Stomach (tissue), 8 donors: ENCODE measurements at regions not wholly inside any gene's neighbourhood (a gene's known extent, or its start where the extent isn't known, plus 50 kb on each side); places are given as distances from the start of the nearest gene placed in this dataset.

Experiments
- DNase-seq, 2 donors: peaks; one replicate each; pipeline versions ENCODE4 v3.0.0 to v3.0.0-alpha.2; 2013 to 2019
- H3K27ac ChIP-seq, 5 donors: fragments of 200-600 bp in 4 of 5; sonication (generic) in 4 of 5; one replicate each; pipeline ENCODE4 v1.5.1; 2013 to 2019; ENCODE audit warnings: mild to moderate bottlenecking in 1 of 5, moderate library complexity in 1 of 5
- H3K27me3 ChIP-seq, 3 donors: fragments of 200-600 bp; sonication (generic); one replicate each; pipeline ENCODE4 v1.5.1; 2017 to 2019; ENCODE audit warnings: mixed run types in 1 of 3
- H3K36me3 ChIP-seq, 4 donors: fragments of 200-600 bp; sonication (generic); 1 replicate in 3 of 4; 2 replicates in 1 of 4; pipeline ENCODE4 v1.5.1; 2016 to 2019
- H3K4me1 ChIP-seq, 4 donors: fragments of 200-600 bp; sonication (generic); one replicate each; pipeline ENCODE4 v1.5.1; 2016 to 2019
- H3K4me3 ChIP-seq, 4 donors: fragments of 200-600 bp; sonication (generic) in 3 of 4; one replicate each; pipeline ENCODE4 v1.5.1; 2016 to 2019; ENCODE audit warnings: mild to moderate bottlenecking in 1 of 4
- H3K9me3 ChIP-seq, 4 donors: fragments of 200-600 bp; sonication (generic); one replicate each; pipeline ENCODE4 v1.5.1; 2016 to 2019
- EP300 ChIP-seq: sonication (generic); formaldehyde crosslinking; IDR thresholded peaks from one replicate; pipeline ENCODE4 v1.6.1; 2017; ENCODE audit warnings: antibody characterized with exemption
- POLR2A ChIP-seq, 4 donors: fragments of 450-650 bp; IDR thresholded peaks; one replicate each; pipeline ENCODE4 v1.6.1; 2016; ENCODE audit warnings: antibody characterized with exemption in 4 of 4, control low read depth in 2 of 4, mild to moderate bottlenecking in 1 of 4, moderate library complexity in 1 of 4
- POLR2AphosphoS5 ChIP-seq, 3 donors: sonication (generic); formaldehyde crosslinking; IDR thresholded peaks; one replicate each; pipeline ENCODE4 v1.6.1; 2016; ENCODE audit warnings: antibody characterized with exemption in 3 of 3
- WGBS, 5 donors: extraction: QIAGEN DNeasy Blood & Tissue Kit in 3 of 5; methylation state at CpG; one replicate each; pipeline versions ENCODE4 v1.1.5 to v1.1.7; 2013 to 2018; 5-methylcytosine and 5-hydroxymethylcytosine counted together
- intact Hi-C: fragments of 100-400 bp; cut with DNase I; formaldehyde crosslinking; loops from one replicate; pipeline ENCODE4 v1.15.1; 2023; ENCODE audit warnings: low total_unique reads
- TF ChIP-seq, protein P1 (sequence below), 7 experiments: fragments of 450-650 bp in 4 of 7; fragments of 200-600 bp in 3 of 7; sonication (generic) in 3 of 7; IDR thresholded peaks; one replicate each; pipeline ENCODE4 v1.5.1; 2016 to 2019; ENCODE audit warnings: antibody characterized with exemption in 7 of 7, control low read depth in 2 of 7, mild to moderate bottlenecking in 1 of 7
- donor health status: healthy with polysubstance abuse.
- donor health status: Bipolar disorder and iron deficiency.
- donor health status: healthy.

DNA sequence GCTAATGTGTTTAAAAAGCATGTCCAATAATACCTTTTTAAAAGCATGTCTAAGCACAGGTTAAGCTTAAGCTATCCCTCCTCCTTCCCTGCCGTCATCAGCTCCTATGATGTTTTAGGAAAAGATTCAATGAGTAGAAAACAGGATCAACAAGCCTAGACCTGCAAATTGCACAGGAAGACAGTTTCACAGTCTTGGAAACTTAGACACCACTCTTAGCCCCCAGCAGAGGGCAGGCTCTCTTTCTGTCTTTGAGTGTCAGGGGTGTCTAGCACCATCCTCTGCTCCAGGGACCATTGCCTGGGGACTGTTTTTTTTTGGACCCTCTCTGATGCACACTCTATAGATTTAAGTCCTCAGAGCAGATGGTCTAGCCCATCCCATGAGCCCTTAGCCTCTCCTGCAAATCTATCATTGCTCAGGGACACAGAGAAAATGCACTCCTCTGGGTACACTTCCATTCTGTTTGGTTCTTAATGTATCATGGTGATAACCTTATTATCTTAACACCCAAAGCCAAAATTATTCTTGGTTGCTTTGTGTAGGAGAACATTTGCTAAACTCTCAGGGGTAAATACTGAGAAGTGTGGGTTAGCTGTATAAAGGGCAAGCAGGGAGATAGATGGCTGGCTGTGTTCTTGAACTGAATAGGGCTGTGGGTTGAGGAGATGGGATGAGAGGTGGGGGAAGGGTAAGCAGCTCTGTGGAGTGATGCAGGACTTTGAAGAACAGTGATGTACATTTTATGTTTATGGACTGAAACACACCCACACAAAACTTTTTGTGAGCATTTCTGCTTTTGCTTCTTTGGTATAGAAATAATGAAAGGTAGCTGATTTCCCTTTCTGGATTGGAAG lies 259.9 kb upstream of the DDHD1 start:
- DNase-seq, result no peak
- intact Hi-C loops, result no loop called here

GRCh38 chr14:53411125-53411524 lies 258.0 kb upstream of the DDHD1 start:
- peak overlapping the region in 1 of 5 donors; percentile 21 for H3K27ac ChIP-seq
- H3K4me3 ChIP-seq, result no peak overlapping the region
- no peaks in the 10 kb centered on the region for H3K36me3 ChIP-seq
- WGBS, 5 donors, result 56 to 79% (median 68%) methylated on average over 3 to 4 of the region's 4 CpGs
- peak in 1 of 2 donors; percentile 40 for DNase-seq
- H3K27me3 ChIP-seq, result no peaks in the 10 kb centered on the region
- no peaks in the 10 kb centered on the region for H3K9me3 ChIP-seq
- TF ChIP-seq EP300 (no peak), POLR2A (IDR thresholded peaks at IDR 0.05) (no peak)
- intact Hi-C loops, result no loop called here
- no peaks in the 10 kb centered on the region for H3K4me1 ChIP-seq

More for the DNA sequence above, 259.9 kb upstream of the DDHD1 start:
- no peaks in the 10 kb centered on the region for H3K27me3 ChIP-seq
- no peaks in the 10 kb centered on the region for H3K4me1 ChIP-seq
- no peaks in the 10 kb centered on the region for H3K36me3 ChIP-seq
- no peak overlapping the region for H3K4me3 ChIP-seq
- TF ChIP-seq EP300 (no peak), POLR2AphosphoS5 (IDR thresholded peaks at IDR 0.05) (no peak), POLR2A (IDR thresholded peaks at IDR 0.05) (no peak)
- TF ChIP-seq, protein P1, sequence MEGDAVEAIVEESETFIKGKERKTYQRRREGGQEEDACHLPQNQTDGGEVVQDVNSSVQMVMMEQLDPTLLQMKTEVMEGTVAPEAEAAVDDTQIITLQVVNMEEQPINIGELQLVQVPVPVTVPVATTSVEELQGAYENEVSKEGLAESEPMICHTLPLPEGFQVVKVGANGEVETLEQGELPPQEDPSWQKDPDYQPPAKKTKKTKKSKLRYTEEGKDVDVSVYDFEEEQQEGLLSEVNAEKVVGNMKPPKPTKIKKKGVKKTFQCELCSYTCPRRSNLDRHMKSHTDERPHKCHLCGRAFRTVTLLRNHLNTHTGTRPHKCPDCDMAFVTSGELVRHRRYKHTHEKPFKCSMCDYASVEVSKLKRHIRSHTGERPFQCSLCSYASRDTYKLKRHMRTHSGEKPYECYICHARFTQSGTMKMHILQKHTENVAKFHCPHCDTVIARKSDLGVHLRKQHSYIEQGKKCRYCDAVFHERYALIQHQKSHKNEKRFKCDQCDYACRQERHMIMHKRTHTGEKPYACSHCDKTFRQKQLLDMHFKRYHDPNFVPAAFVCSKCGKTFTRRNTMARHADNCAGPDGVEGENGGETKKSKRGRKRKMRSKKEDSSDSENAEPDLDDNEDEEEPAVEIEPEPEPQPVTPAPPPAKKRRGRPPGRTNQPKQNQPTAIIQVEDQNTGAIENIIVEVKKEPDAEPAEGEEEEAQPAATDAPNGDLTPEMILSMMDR (IDR thresholded peaks at IDR 0.05), result no peak
- no peak overlapping the region for H3K27ac ChIP-seq
- WGBS, 5 donors, result 68 to 94% (median 76%) methylated on average over 1 of the region's 1 CpG
- H3K9me3 ChIP-seq, result peaks cover 0 to 2% (median under 1%) of the 10 kb centered on the region in 4 donors

DNA sequence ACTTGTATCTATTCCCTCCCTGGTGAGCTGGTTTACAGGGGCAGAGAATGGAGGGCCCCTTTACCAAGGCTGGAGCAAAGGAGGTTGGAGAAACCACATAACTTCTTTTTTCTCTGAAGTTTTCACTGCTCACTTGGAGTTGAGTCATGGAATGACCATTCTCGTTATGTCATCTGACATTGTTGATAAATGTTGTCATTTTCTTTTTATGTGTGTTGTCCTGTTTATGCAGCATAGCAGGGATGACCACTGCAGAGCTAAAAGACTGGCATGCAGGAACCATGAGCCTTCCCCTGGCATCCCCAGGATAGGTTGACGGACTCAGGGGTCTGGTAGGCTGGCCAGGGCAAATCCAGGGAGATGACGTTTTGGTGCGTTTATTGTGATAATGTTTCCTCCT lies 256.8 kb upstream of the DDHD1 start:
- Histone ChIP-seq H3K9me3 (no peaks in the 10 kb centered on the region), H3K4me1 (no peaks in the 10 kb centered on the region), H3K4me3 (no peak overlapping the region), H3K27me3 (no peaks in the 10 kb centered on the region), H3K36me3 (no peaks in the 10 kb centered on the region), H3K27ac (no peak overlapping the region)
- TF ChIP-seq EP300 (no peak), POLR2A (IDR thresholded peaks at IDR 0.05) (no peak), POLR2AphosphoS5 (IDR thresholded peaks at IDR 0.05) (no peak)
- TF ChIP-seq, protein P1 (IDR thresholded peaks at IDR 0.05), result no peak
- no peak for DNase-seq
- intact Hi-C loops, result no loop called here
- WGBS, 5 donors, result 74 to 88% (median 75%) methylated on average over 4 of the region's 4 CpGs

DNA sequence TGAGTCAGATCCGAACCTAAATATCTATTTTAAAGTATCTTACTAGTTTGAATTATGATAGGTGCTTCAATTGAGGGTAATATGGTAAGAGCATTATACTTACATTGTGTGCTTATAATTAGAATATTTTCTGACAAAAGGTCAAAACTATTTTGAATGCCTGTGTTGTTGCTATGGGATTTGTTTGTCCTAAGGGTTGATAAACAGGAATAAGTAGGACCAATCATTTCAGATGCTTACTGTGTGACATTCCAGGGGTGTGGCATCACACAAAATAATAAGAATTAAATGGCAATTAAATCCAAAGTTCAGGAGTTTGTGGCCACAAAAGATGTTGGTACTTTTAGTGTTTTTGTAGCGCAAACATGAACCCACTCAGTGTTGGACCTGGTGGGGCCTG lies 256.2 kb upstream of the DDHD1 start:
- no peaks in the 10 kb centered on the region for H3K27me3 ChIP-seq
- 83 to 94% (median 89%) methylated on average over 2 of the region's 2 CpGs for WGBS, 5 donors
- intact Hi-C loops, result no loop called here
- H3K4me1 ChIP-seq, result no peaks in the 10 kb centered on the region
- H3K36me3 ChIP-seq, result no peaks in the 10 kb centered on the region
- H3K4me3 ChIP-seq, result no peak overlapping the region
- TF ChIP-seq POLR2A (IDR thresholded peaks at IDR 0.05), result no peak
- no peak for TF ChIP-seq EP300
- TF ChIP-seq, protein P1 (IDR thresholded peaks at IDR 0.05), result no peak
- no peak for TF ChIP-seq POLR2AphosphoS5 (IDR thresholded peaks at IDR 0.05)
- no peaks in the 10 kb centered on the region for H3K9me3 ChIP-seq
- H3K27ac ChIP-seq, result no peak overlapping the region
- no peak for DNase-seq
